ENCODE measurements at regions not wholly inside any gene's neighbourhood (a gene's known extent, or its start where the extent isn't known, plus 50 kb on each side); places are given as distances from the start of the nearest gene placed in this dataset.

DNA sequence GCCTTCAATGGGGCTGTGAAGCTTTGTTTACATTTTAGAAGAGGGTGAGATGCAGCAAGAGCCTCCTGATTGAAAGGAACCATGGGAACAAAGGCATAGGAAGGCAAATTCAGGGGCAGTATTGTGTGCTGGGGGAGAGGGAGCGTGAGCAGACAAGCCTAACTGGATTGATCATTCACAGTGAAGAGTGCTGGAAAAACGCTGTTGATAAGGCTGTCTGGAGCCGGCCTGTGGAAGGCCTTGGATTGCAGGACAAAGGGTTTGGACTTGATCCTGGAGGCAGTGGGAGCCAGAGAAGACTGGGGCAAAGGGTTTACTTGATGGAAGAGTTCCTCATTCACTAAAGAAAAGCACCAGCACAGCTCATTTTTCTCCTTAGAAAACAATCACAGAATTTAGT lies 160.5 kb downstream of the PAH start:
- TF ChIP-seq, protein P1, sequence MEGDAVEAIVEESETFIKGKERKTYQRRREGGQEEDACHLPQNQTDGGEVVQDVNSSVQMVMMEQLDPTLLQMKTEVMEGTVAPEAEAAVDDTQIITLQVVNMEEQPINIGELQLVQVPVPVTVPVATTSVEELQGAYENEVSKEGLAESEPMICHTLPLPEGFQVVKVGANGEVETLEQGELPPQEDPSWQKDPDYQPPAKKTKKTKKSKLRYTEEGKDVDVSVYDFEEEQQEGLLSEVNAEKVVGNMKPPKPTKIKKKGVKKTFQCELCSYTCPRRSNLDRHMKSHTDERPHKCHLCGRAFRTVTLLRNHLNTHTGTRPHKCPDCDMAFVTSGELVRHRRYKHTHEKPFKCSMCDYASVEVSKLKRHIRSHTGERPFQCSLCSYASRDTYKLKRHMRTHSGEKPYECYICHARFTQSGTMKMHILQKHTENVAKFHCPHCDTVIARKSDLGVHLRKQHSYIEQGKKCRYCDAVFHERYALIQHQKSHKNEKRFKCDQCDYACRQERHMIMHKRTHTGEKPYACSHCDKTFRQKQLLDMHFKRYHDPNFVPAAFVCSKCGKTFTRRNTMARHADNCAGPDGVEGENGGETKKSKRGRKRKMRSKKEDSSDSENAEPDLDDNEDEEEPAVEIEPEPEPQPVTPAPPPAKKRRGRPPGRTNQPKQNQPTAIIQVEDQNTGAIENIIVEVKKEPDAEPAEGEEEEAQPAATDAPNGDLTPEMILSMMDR (IDR thresholded peaks at IDR 0.05): no peak
- TF ChIP-seq ZFX (IDR thresholded peaks at IDR 0.05; ENCODE audit: borderline replicate concordance): no peak
